ENCODE measurements at regions not wholly inside any gene's neighbourhood (a gene's known extent, or its start where the extent isn't known, plus 50 kb on each side); places are given as distances from the start of the nearest gene placed in this dataset.

- TF ChIP-seq POLR2A (IDR thresholded peaks at IDR 0.05; ENCODE audit: low read length): no peak
- no peak for TF ChIP-seq GATA1 (IDR thresholded peaks at IDR 0.05; ENCODE audit: low read depth, low read length)
These were observed 59.0 kb upstream of the NPVF start for GRCh38 chr7:25287291-25287690.

Measured in erythroblast (primary cell).